H1 (cell line): ENCODE measurements at regions not wholly inside any gene's neighbourhood (a gene's known extent, or its start where the extent isn't known, plus 50 kb on each side); places are given as distances from the start of the nearest gene placed in this dataset.

Experiments used
- CTCF ChIA-PET: fragments of 300-600 bp; sonication (Branson Sonifier 250); formaldehyde crosslinking; loops from one replicate; lab custom pipeline; 2021; ENCODE audit not compliant: partially characterized antibody; lab: Charles Lee
- POLR2A ChIA-PET: fragments of 300-600 bp; sonication (Branson Sonifier 250); formaldehyde crosslinking; loops from one replicate; lab custom pipeline; 2021; ENCODE audit warnings: inconsistent platforms; ENCODE audit not compliant: partially characterized antibody; lab: Charles Lee
- DNase-seq, 2 experiments: peaks; one replicate each; pipeline versions ENCODE4 v3.0.0 to v3.0.0-alpha.2; 2010 to 2022; ENCODE audit warnings: low spot score in 2 of 2, low read depth in 1 of 2, mixed read lengths in 1 of 2
- FAIRE-seq: peaks from 2 replicates; lab custom pipeline; 2011; peaks lifted over from hg19 to GRCh38; lab: Jason Lieb, UNC
- H2AFZ ChIP-seq: 2 replicates; pipeline ENCODE4 v1.8.1; 2012; ENCODE audit warnings: low read length, inconsistent platforms
- H2AK5ac ChIP-seq: 2 replicates; pipeline ENCODE4 v1.6.1; 2013; ENCODE audit warnings: low read depth, low read length
- H2BK120ac ChIP-seq: replicated peaks from 2 replicates; pipeline ENCODE3; 2013; ENCODE audit warnings: low read depth, low read length, inconsistent platforms
- H2BK12ac ChIP-seq: 2 replicates; pipeline ENCODE4 v1.6.1; 2013; ENCODE audit warnings: low read depth, low read length
- H2BK15ac ChIP-seq: 2 replicates; pipeline ENCODE4 v1.6.1; 2013; ENCODE audit warnings: low read length
- H2BK20ac ChIP-seq: 2 replicates; pipeline ENCODE4 v1.6.1; 2013; ENCODE audit warnings: low read length
- H2BK5ac ChIP-seq: 2 replicates; pipeline ENCODE4 v1.6.1; 2013; ENCODE audit warnings: low read depth, low read length
- H3K14ac ChIP-seq: 2 replicates; pipeline ENCODE4 v1.6.1; 2013; ENCODE audit warnings: inconsistent platforms; ENCODE audit not compliant: insufficient read length
- H3K18ac ChIP-seq: 2 replicates; pipeline ENCODE4 v1.6.1; 2013; ENCODE audit warnings: low read length; ENCODE audit errors: extremely low read depth
- H3K23ac ChIP-seq: 2 replicates; pipeline ENCODE4 v1.6.1; 2013; ENCODE audit warnings: inconsistent platforms; ENCODE audit not compliant: insufficient read length
- H3K23me2 ChIP-seq: 2 replicates; pipeline ENCODE4 v1.6.1; 2013; ENCODE audit warnings: low read depth, low read length
- H3K27ac ChIP-seq: 2 replicates; pipeline ENCODE4 v1.6.1; 2011; ENCODE audit warnings: low read depth, low read length, inconsistent platforms
- H3K27me3 ChIP-seq, 4 experiments: replicated peaks in 1 of 4; 1 replicate in 1 of 4; 2 replicates in 3 of 4; pipeline versions ENCODE4 v1.6.1 to v1.8.1; 2011 to 2013; ENCODE audit warnings: low read length in 3 of 4, mild to moderate bottlenecking in 3 of 4, inconsistent platforms in 2 of 4, mixed read lengths in 2 of 4, moderate library complexity in 1 of 4; ENCODE audit not compliant: control insufficient read depth in 3 of 4, insufficient read depth in 3 of 4; ENCODE audit errors: extremely low read depth in 1 of 4
- H3K36me3 ChIP-seq, 4 experiments: 2 replicates each; pipeline versions ENCODE4 v1.6.1 to v1.8.1; 2011 to 2013; ENCODE audit warnings: mild to moderate bottlenecking in 4 of 4, low read length in 3 of 4, moderate library complexity in 2 of 4, control low read depth in 1 of 4, inconsistent platforms in 1 of 4; ENCODE audit not compliant: insufficient read depth in 4 of 4, control insufficient read depth in 2 of 4
- H3K4ac ChIP-seq: replicated peaks from 2 replicates; pipeline ENCODE3; 2013; ENCODE audit warnings: low read length, low read depth, mixed read lengths, inconsistent platforms; ENCODE audit not compliant: insufficient read length
- H3K4me1 ChIP-seq, 4 experiments: replicated peaks in 1 of 4; 1 replicate in 1 of 4; 2 replicates in 3 of 4; pipeline versions ENCODE4 v1.6.1 to v1.8.1; 2011 to 2013; ENCODE audit warnings: low read length in 3 of 4, inconsistent platforms in 2 of 4, mixed read lengths in 1 of 4; ENCODE audit not compliant: insufficient read depth in 4 of 4, control insufficient read depth in 3 of 4
- H3K4me2 ChIP-seq, 2 experiments: 2 replicates each; pipeline versions ENCODE4 v1.6.1 to v1.8.1; 2011 to 2013; ENCODE audit warnings: low read depth in 2 of 2, low read length in 2 of 2, control low read depth in 1 of 2, inconsistent platforms in 1 of 2, mild to moderate bottlenecking in 1 of 2; ENCODE audit not compliant: insufficient read depth in 1 of 2
- H3K4me3 ChIP-seq, 4 experiments: fragments of 200-600, 300-600 bp in 1 of 4; sonication (generic), shearing (Covaris generic), sonication (Bioruptor Twin) in 1 of 4; 2 replicates each; pipeline versions ENCODE4 v1.5.1 to v1.8.1; 2011 to 2016; ENCODE audit warnings: low read length in 4 of 4, low read depth in 3 of 4, control low read depth in 2 of 4, inconsistent platforms in 2 of 4, mild to moderate bottlenecking in 2 of 4, mixed read lengths in 1 of 4, moderate library complexity in 1 of 4; ENCODE audit not compliant: insufficient read depth in 2 of 4; ENCODE audit errors: extremely low read depth in 1 of 4
- H3K56ac ChIP-seq: replicated peaks from 2 replicates; pipeline ENCODE3; 2013; ENCODE audit warnings: low read depth, mild to moderate bottlenecking, mixed read lengths, low read length, inconsistent platforms; ENCODE audit not compliant: insufficient read length
- H3K79me1 ChIP-seq: 2 replicates; pipeline ENCODE4 v1.6.1; 2013; ENCODE audit warnings: low read depth, low read length, control low read depth
- H3K79me2 ChIP-seq, 2 experiments: 2 replicates each; pipeline versions ENCODE4 v1.6.1 to v1.8.1; 2012 to 2013; ENCODE audit warnings: low read length in 2 of 2, mild to moderate bottlenecking in 2 of 2, inconsistent platforms in 1 of 2; ENCODE audit not compliant: insufficient read depth in 2 of 2, control insufficient read depth in 1 of 2
- H3K9ac ChIP-seq, 4 experiments: replicated peaks in 1 of 4; 1 replicate in 1 of 4; 2 replicates in 3 of 4; pipeline versions ENCODE4 v1.6.1 to v1.8.1; 2011 to 2013; ENCODE audit warnings: low read depth in 3 of 4, low read length in 3 of 4, control low read depth in 2 of 4, mild to moderate bottlenecking in 2 of 4, moderate library complexity in 2 of 4, inconsistent platforms in 1 of 4; ENCODE audit errors: extremely low read depth in 1 of 4
- H3K9me3 ChIP-seq, 2 experiments: 2 replicates each; pipeline versions ENCODE4 v1.6.1 to v1.8.1; 2012 to 2013; ENCODE audit warnings: mild to moderate bottlenecking in 2 of 2, moderate library complexity in 2 of 2, control low read depth in 1 of 2, inconsistent platforms in 1 of 2, low read depth in 1 of 2, low read length in 1 of 2, mixed read lengths in 1 of 2; ENCODE audit not compliant: insufficient read depth in 2 of 2
- H4K20me1 ChIP-seq, 2 experiments: replicated peaks in 1 of 2; 2 replicates each; pipeline versions ENCODE3 to v1.8.1; 2011 to 2013; ENCODE audit warnings: inconsistent platforms in 2 of 2, low read length in 2 of 2, mild to moderate bottlenecking in 1 of 2; ENCODE audit not compliant: insufficient read depth in 2 of 2, control insufficient read depth in 1 of 2
- H4K5ac ChIP-seq: 2 replicates; pipeline ENCODE4 v1.6.1; 2013; ENCODE audit warnings: low read length, low read depth, mixed read lengths, inconsistent platforms; ENCODE audit not compliant: insufficient read length
- H4K8ac ChIP-seq: 2 replicates; pipeline ENCODE4 v1.8.0; 2013; ENCODE audit warnings: mild to moderate bottlenecking, moderate library complexity, low read length, inconsistent platforms; ENCODE audit not compliant: insufficient read depth; ENCODE audit errors: extremely low read depth
- H4K91ac ChIP-seq: replicated peaks from 2 replicates; pipeline ENCODE3; 2013; ENCODE audit warnings: low read length, mixed read lengths, inconsistent platforms; ENCODE audit not compliant: insufficient read length
- ASH2L ChIP-seq: fragments of 200-600, 300-600 bp; sonication (generic); IDR thresholded peaks from one replicate; pipeline ENCODE4 v1.7.1; 2017; ENCODE audit warnings: low read length
- CREB1 ChIP-seq: IDR thresholded peaks from 2 replicates; pipeline ENCODE4 v1.6.1; 2012; ENCODE audit warnings: inconsistent platforms
- FOSL1 ChIP-seq: IDR thresholded peaks from 2 replicates; pipeline ENCODE4 v1.6.1; 2011; ENCODE audit warnings: mild to moderate bottlenecking, low read depth, low read length, moderate library complexity; ENCODE audit not compliant: insufficient read depth
- KDM5A ChIP-seq: fragments of 200-600 bp; IDR thresholded peaks from 2 replicates; pipeline ENCODE4 v1.7.1; 2012; ENCODE audit warnings: mild to moderate bottlenecking, low read length, inconsistent platforms, mixed read lengths
- MAFK ChIP-seq: IDR thresholded peaks from 2 replicates; pipeline ENCODE4 v1.6.1; 2012; ENCODE audit warnings: low read depth, mild to moderate bottlenecking, improper control_type of control experiment, low read length
- POU5F1 ChIP-seq: IDR thresholded peaks from 2 replicates; pipeline ENCODE4 v1.6.1; 2011; ENCODE audit warnings: low read depth, mild to moderate bottlenecking, low read length, moderate library complexity
- RAD21 ChIP-seq, 2 experiments: IDR thresholded peaks in 1 of 2; conservative IDR thresholded peaks in 1 of 2; 2 replicates each; pipeline ENCODE4 v1.6.1; 2011; ENCODE audit warnings: low read depth in 2 of 2, low read length in 2 of 2, improper control_type of control experiment in 1 of 2, inconsistent platforms in 1 of 2, mild to moderate bottlenecking in 1 of 2, moderate library complexity in 1 of 2
- SIX5 ChIP-seq: IDR thresholded peaks from 2 replicates; pipeline ENCODE4 v1.6.1; 2011; ENCODE audit warnings: mild to moderate bottlenecking, low read depth, low read length
- SP4 ChIP-seq: IDR thresholded peaks from 2 replicates; pipeline ENCODE4 v1.6.1; 2012; ENCODE audit warnings: low read length, inconsistent platforms
- SUZ12 ChIP-seq: fragments of 200-600 bp; sonication (generic); IDR thresholded peaks from 2 replicates; pipeline ENCODE4 v1.6.1; 2012; ENCODE audit warnings: mild to moderate bottlenecking, inconsistent platforms, low read length, moderate library complexity, mixed read lengths
- TCF12 ChIP-seq: IDR thresholded peaks from 2 replicates; pipeline ENCODE4 v1.6.1; 2011; ENCODE audit warnings: low read depth, mild to moderate bottlenecking, low read length
- whole genome bisulfite sequencing, 2 experiments: shearing (Covaris generic) in 1 of 2; methylation state at CpG; one replicate each; pipeline versions ENCODE4 v1.1.6 to v1.1.7; 2013 to 2015; ENCODE audit warnings: low lambda C conversion rate in 2 of 2, mixed read lengths in 2 of 2, inconsistent platforms in 1 of 2, low coverage in 1 of 2, missing lambda C conversion rate in 1 of 2; ENCODE audit not compliant: insufficient replicate concordance in 2 of 2, insufficient coverage in 1 of 2, insufficient read length in 1 of 2; ENCODE audit errors: extremely low coverage in 1 of 2, missing lambda C conversion rate in 1 of 2; 5-methylcytosine and 5-hydroxymethylcytosine counted together
- TF ChIP-seq, protein P1 (sequence below), 3 experiments: IDR thresholded peaks; 1 replicate in 2 of 3; 2 replicates in 1 of 3; pipeline versions ENCODE4 v1.5.1 to v1.6.1; 2011; ENCODE audit warnings: low read length in 3 of 3, mild to moderate bottlenecking in 3 of 3, inconsistent platforms in 2 of 3, low read depth in 1 of 3, moderate library complexity in 1 of 3; ENCODE audit not compliant: insufficient read depth in 1 of 3; ENCODE audit errors: control extremely low read depth in 1 of 3

DNA sequence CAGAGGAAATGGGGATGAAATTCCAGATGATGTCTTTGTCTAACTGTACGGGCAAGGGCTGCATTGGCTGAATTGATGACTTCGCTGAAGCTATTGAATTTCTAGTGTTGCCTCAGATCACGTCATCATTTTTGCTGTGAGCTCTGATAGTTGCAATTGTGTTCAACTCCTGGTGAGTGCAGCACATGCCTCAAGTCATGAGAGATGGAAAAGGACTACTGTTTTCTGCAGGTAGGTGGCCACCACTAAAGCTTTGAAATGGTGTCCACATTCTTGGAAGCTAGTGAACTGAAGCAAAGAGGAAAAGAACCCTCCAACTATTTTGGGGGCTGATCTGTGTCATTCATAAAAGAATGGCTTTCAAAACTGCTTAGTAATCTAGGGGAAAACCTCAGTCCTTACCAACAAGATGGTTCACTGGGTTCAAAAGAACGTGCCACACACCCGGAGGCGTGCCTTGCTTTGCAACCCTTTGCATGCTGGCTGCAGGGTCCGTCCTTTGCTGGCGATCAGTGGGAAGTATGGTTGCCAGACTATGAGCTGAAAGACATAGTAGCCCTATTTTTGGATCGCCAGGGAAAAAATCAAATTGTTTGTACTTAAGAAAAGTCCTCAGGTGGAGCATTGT is 88.1 kb upstream of the STOX2 start:
- DNase-seq (no peak), FAIRE-seq (no peak)
- Histone ChIP-seq H3K4ac (no peak overlapping the region), H4K91ac (no peak overlapping the region), H3K56ac (no peak overlapping the region), H3K23ac (no peak overlapping the region), H3K9me3 (peaks cover 5 to 12% of the 10 kb centered on the region in 2 experiments; a peak in 3 of 4 replicates), H3K4me1 (no peaks in the 10 kb centered on the region), H2BK15ac (no peak overlapping the region), H3K27me3 (no peaks in the 10 kb centered on the region), H4K5ac (no peak overlapping the region), H2BK12ac (no peak overlapping the region), H3K79me1 (no peaks in the 10 kb centered on the region), H3K27ac (no peak overlapping the region), H2AK5ac (no peak overlapping the region), H3K23me2 (no peaks in the 10 kb centered on the region), H2BK120ac (no peak overlapping the region), H3K18ac (no peak overlapping the region), H2BK20ac (no peak overlapping the region), H2BK5ac (no peak overlapping the region), H4K8ac (no peak overlapping the region), H3K4me3 (no peak overlapping the region), H3K14ac (no peak overlapping the region), H3K9ac (no peak overlapping the region), H3K4me2 (no peak overlapping the region), H4K20me1 (no peaks in the 10 kb centered on the region), H2AFZ (no peak overlapping the region), H3K36me3 (no peaks in the 10 kb centered on the region), H3K79me2 (no peaks in the 10 kb centered on the region)
- WGBS, 2 experiments, result 94% methylated on average over 9 of the region's 9 CpGs; no CpG with 5 or more reads in 1 of the 2 experiments
- CTCF ChIA-PET, result interaction anchor here (1.0 kb wide), 1 partner anchor 350 kb away, joined by 3 read pairs; no protein-coding TSS in a partner anchor
- POLR2A ChIA-PET, result no interaction called here
- TF ChIP-seq FOSL1, result no peak
- TF ChIP-seq POU5F1, result no peak
- TF ChIP-seq, protein P1, sequence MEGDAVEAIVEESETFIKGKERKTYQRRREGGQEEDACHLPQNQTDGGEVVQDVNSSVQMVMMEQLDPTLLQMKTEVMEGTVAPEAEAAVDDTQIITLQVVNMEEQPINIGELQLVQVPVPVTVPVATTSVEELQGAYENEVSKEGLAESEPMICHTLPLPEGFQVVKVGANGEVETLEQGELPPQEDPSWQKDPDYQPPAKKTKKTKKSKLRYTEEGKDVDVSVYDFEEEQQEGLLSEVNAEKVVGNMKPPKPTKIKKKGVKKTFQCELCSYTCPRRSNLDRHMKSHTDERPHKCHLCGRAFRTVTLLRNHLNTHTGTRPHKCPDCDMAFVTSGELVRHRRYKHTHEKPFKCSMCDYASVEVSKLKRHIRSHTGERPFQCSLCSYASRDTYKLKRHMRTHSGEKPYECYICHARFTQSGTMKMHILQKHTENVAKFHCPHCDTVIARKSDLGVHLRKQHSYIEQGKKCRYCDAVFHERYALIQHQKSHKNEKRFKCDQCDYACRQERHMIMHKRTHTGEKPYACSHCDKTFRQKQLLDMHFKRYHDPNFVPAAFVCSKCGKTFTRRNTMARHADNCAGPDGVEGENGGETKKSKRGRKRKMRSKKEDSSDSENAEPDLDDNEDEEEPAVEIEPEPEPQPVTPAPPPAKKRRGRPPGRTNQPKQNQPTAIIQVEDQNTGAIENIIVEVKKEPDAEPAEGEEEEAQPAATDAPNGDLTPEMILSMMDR (IDR thresholded peaks at IDR 0.05; ENCODE audit: control extremely low read depth in 1 of 3, insufficient read depth in 1 of 3, low read depth in 1 of 3, low read length in 3 of 3), result no peak
- TF ChIP-seq KDM5A, result no peak
- no peak for TF ChIP-seq SIX5
- no peak for TF ChIP-seq ASH2L
- no peak for TF ChIP-seq TCF12
- TF ChIP-seq SUZ12, result no peak
- TF ChIP-seq SP4, result no peak
- TF ChIP-seq MAFK, result no peak
- TF ChIP-seq CREB1, result no peak
- TF ChIP-seq RAD21 (IDR thresholded peaks at IDR 0.05 in 1 of 2, conservative IDR thresholded peaks at IDR 0.05 in 1 of 2; ENCODE audit: low read depth in 2 of 2, low read length in 2 of 2), result no peak
